H9 (cell line): ENCODE measurements at regions not wholly inside any gene's neighbourhood (a gene's known extent, or its start where the extent isn't known, plus 50 kb on each side); places are given as distances from the start of the nearest gene placed in this dataset.

Source experiments
- DNase-seq: peaks from one replicate; pipeline ENCODE4 v3.0.0-alpha.2; 2017
- H2AFZ ChIP-seq: one replicate; pipeline ENCODE4 v1.6.1; 2013; ENCODE audit warnings: mild to moderate bottlenecking, low read length, control low read depth, moderate library complexity
- H2AK5ac ChIP-seq: 2 replicates; pipeline ENCODE4 v1.6.1; 2013; ENCODE audit warnings: low read length, control low read depth, mixed read lengths; ENCODE audit not compliant: insufficient read length
- H2BK120ac ChIP-seq: one replicate; pipeline ENCODE4 v1.6.1; 2013; ENCODE audit warnings: low read depth, mild to moderate bottlenecking, low read length, control low read depth, inconsistent platforms; ENCODE audit not compliant: poor library complexity, severe bottlenecking
- H2BK12ac ChIP-seq: 2 replicates; pipeline ENCODE4 v1.6.1; 2013; ENCODE audit warnings: low read length, control low read depth, mixed read lengths, low read depth; ENCODE audit not compliant: insufficient read length
- H2BK15ac ChIP-seq: 2 replicates; pipeline ENCODE4 v1.6.1; 2013; ENCODE audit warnings: low read depth, low read length, control low read depth
- H2BK20ac ChIP-seq: one replicate; pipeline ENCODE4 v1.6.1; 2013; ENCODE audit warnings: low read depth, mild to moderate bottlenecking, low read length, control low read depth, inconsistent platforms; ENCODE audit not compliant: poor library complexity, severe bottlenecking
- H2BK5ac ChIP-seq: 2 replicates; pipeline ENCODE4 v1.6.1; 2013; ENCODE audit warnings: low read length, control low read depth, mixed read lengths; ENCODE audit not compliant: insufficient read length
- H3K14ac ChIP-seq: 2 replicates; pipeline ENCODE4 v1.6.1; 2013; ENCODE audit warnings: low read length, control low read depth; ENCODE audit not compliant: insufficient read depth
- H3K18ac ChIP-seq: 2 replicates; pipeline ENCODE4 v1.6.1; 2013; ENCODE audit warnings: low read depth, mild to moderate bottlenecking, mixed read lengths, low read length, control low read depth; ENCODE audit not compliant: insufficient read length
- H3K23ac ChIP-seq: 2 replicates; pipeline ENCODE4 v1.6.1; 2013; ENCODE audit warnings: low read length, control low read depth, mixed read lengths, low read depth; ENCODE audit not compliant: insufficient read length
- H3K23me2 ChIP-seq: 2 replicates; pipeline ENCODE4 v1.6.1; 2013; ENCODE audit warnings: low read depth, mild to moderate bottlenecking, mixed read lengths, low read length, control low read depth; ENCODE audit not compliant: insufficient read length, poor library complexity, severe bottlenecking
- H3K27ac ChIP-seq: 2 replicates; pipeline ENCODE4 v1.5.1; 2013; ENCODE audit warnings: low read length, control low read depth, mixed read lengths, low read depth; ENCODE audit not compliant: insufficient read length
- H3K27me3 ChIP-seq: 2 replicates; pipeline ENCODE4 v1.6.1; 2013; ENCODE audit warnings: low read length, control low read depth, inconsistent platforms; ENCODE audit not compliant: insufficient read depth
- H3K4ac ChIP-seq: 2 replicates; pipeline ENCODE4 v1.6.1; 2013; ENCODE audit warnings: low read depth, mild to moderate bottlenecking, control low read depth, inconsistent platforms, low read length, moderate library complexity
- H3K4me1 ChIP-seq: 2 replicates; pipeline ENCODE4 v1.6.1; 2013; ENCODE audit warnings: low read length, control low read depth, inconsistent platforms; ENCODE audit not compliant: insufficient read depth
- H3K4me2 ChIP-seq: 2 replicates; pipeline ENCODE4 v1.6.1; 2013; ENCODE audit warnings: low read length, control low read depth, mixed read lengths; ENCODE audit not compliant: insufficient read length, insufficient read depth
- H3K56ac ChIP-seq: 2 replicates; pipeline ENCODE4 v1.6.1; 2013; ENCODE audit warnings: low read depth, mild to moderate bottlenecking, mixed read lengths, low read length, control low read depth; ENCODE audit not compliant: insufficient read length
- H3K79me1 ChIP-seq: 2 replicates; pipeline ENCODE4 v1.6.1; 2013; ENCODE audit warnings: low read depth, mild to moderate bottlenecking, moderate library complexity, low read length, control low read depth, inconsistent platforms; ENCODE audit not compliant: insufficient read depth, poor library complexity, severe bottlenecking
- H3K79me2 ChIP-seq: 2 replicates; pipeline ENCODE4 v1.6.1; 2013; ENCODE audit warnings: low read length, control low read depth, inconsistent platforms; ENCODE audit not compliant: insufficient read depth
- H3K9ac ChIP-seq: 2 replicates; pipeline ENCODE4 v1.6.1; 2013; ENCODE audit warnings: low read length, control low read depth, mixed read lengths; ENCODE audit not compliant: insufficient read length; ENCODE audit errors: extremely low read depth
- H3K9me3 ChIP-seq: one replicate; pipeline ENCODE4 v1.6.1; 2013; ENCODE audit warnings: low read depth, low read length, inconsistent platforms; ENCODE audit not compliant: control insufficient read depth
- H3T11ph ChIP-seq: one replicate; pipeline ENCODE4 v1.6.1; 2013; ENCODE audit warnings: mild to moderate bottlenecking, low read length, control low read depth, inconsistent platforms
- H4K20me1 ChIP-seq: one replicate; pipeline ENCODE4 v1.6.1; 2013; ENCODE audit not compliant: control insufficient read depth, insufficient read length, insufficient read depth
- H4K5ac ChIP-seq: 2 replicates; pipeline ENCODE4 v1.6.1; 2013; ENCODE audit warnings: low read depth, mild to moderate bottlenecking, mixed read lengths, low read length, control low read depth; ENCODE audit not compliant: insufficient read length
- H4K8ac ChIP-seq: replicated peaks from 2 replicates; pipeline ENCODE4 v1.6.1; 2013; ENCODE audit warnings: low read length, control low read depth, mixed read lengths, low read depth; ENCODE audit not compliant: insufficient read length
- H4K91ac ChIP-seq: 2 replicates; pipeline ENCODE4 v1.6.1; 2013; ENCODE audit warnings: low read depth, mild to moderate bottlenecking, moderate library complexity, mixed read lengths, low read length, control low read depth; ENCODE audit not compliant: insufficient read length
- H3K27ac Mint-ChIP-seq, 3 experiments: 2 replicates in 2 of 3; 3 replicates in 1 of 3; pipeline ENCODE4 v1.8.0; 2020 to 2021; ENCODE audit warnings: mixed read lengths in 3 of 3, mild to moderate bottlenecking in 1 of 3, moderate library complexity in 1 of 3
- H3K27me3 Mint-ChIP-seq: 2 replicates; pipeline ENCODE4 v1.8.0; 2021; ENCODE audit warnings: low read depth, mild to moderate bottlenecking, moderate library complexity, mixed read lengths
- H3K36me3 Mint-ChIP-seq, 3 experiments: 2 replicates in 2 of 3; 3 replicates in 1 of 3; pipeline ENCODE4 v1.8.0; 2020 to 2021; ENCODE audit warnings: low read depth in 3 of 3, mixed read lengths in 3 of 3; ENCODE audit not compliant: insufficient read depth in 1 of 3
- H3K4me1 Mint-ChIP-seq, 2 experiments: 2 replicates each; pipeline ENCODE4 v1.8.0; 2020; ENCODE audit warnings: mixed read lengths in 2 of 2
- H3K4me3 Mint-ChIP-seq, 2 experiments: 2 replicates in 1 of 2; 3 replicates in 1 of 2; pipeline ENCODE4 v1.8.0; 2020 to 2021; ENCODE audit warnings: mild to moderate bottlenecking in 2 of 2, mixed read lengths in 2 of 2, moderate library complexity in 1 of 2
- H3K9me3 Mint-ChIP-seq, 2 experiments: 2 replicates in 1 of 2; 3 replicates in 1 of 2; pipeline ENCODE4 v1.8.0; 2020; ENCODE audit warnings: mild to moderate bottlenecking in 2 of 2, mixed read lengths in 2 of 2, moderate library complexity in 1 of 2
- WGBS: extraction: QIAGEN DNeasy Blood & Tissue Kit; methylation state at CpG from one replicate; pipeline ENCODE4 v1.1.7; 2013; ENCODE audit warnings: missing lambda C conversion rate, low lambda C conversion rate, mixed read lengths; ENCODE audit not compliant: insufficient read length; ENCODE audit errors: extremely low coverage; 5-methylcytosine and 5-hydroxymethylcytosine counted together
- TF ChIP-seq, protein P1 (sequence below): fragments of 200-600 bp; sonication (generic); conservative IDR thresholded peaks from 3 replicates; pipeline ENCODE4 v1.8.0; 2021; ENCODE audit warnings: antibody characterized with exemption, mild to moderate bottlenecking

DNA sequence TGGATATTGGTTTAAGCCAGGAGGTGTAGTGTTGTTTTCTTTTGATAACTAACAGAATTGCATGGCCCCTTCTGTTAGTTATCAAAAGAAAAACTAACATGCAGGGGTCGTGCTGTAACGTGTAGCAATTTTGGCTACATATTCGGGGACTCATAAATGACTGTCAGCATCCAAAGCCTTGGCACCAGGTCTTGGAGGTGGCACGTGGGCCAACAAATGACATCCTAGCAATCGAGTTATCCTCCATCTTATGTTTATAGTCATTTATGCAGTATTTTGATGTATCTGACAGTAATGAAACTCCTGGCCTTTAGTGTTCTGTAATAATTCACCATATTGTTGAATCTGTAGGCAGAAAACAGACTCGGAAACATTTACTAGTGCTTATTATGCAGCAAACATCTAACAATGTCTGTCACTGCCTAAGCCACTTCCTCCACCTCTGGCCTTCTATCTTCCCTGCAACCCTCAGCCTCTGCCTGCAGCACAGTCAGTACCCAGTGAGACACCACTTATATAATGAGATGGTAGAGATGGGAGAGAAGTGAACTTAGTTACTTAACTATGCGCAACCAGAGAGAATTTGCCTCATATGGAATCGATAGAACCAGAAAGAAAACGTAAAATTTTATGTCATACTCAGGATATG is 184.6 kb downstream of the AEBP2 start:
- no peak overlapping the region for H3K27ac ChIP-seq
- H3K4ac ChIP-seq, result no peak overlapping the region
- no peak for DNase-seq
- no peak overlapping the region for H2BK20ac ChIP-seq
- H3K14ac ChIP-seq, result no peak overlapping the region
- H3T11ph ChIP-seq, result no peak overlapping the region
- no peak overlapping the region for H2AK5ac ChIP-seq
- H3K27me3 ChIP-seq, result no peaks in the 10 kb centered on the region
- H3K9me3 ChIP-seq, result no peaks in the 10 kb centered on the region
- no peak overlapping the region for H3K23ac ChIP-seq
- Mint-ChIP-seq H3K9me3 (peaks cover 0 to 3% of the 10 kb centered on the region in 2 experiments; a peak in 2 of 5 replicates), H3K27me3 (no peaks in the 10 kb centered on the region), H3K4me1 (peaks cover 5 to 6% of the 10 kb centered on the region in 2 experiments), H3K4me3 (no peak overlapping the region), H3K27ac (no peak overlapping the region; a peak in 1 of 7 replicates), H3K36me3 (peaks cover 0 to 5% (median 2%) of the 10 kb centered on the region in 3 experiments; a peak in 4 of 7 replicates)
- TF ChIP-seq, protein P1, sequence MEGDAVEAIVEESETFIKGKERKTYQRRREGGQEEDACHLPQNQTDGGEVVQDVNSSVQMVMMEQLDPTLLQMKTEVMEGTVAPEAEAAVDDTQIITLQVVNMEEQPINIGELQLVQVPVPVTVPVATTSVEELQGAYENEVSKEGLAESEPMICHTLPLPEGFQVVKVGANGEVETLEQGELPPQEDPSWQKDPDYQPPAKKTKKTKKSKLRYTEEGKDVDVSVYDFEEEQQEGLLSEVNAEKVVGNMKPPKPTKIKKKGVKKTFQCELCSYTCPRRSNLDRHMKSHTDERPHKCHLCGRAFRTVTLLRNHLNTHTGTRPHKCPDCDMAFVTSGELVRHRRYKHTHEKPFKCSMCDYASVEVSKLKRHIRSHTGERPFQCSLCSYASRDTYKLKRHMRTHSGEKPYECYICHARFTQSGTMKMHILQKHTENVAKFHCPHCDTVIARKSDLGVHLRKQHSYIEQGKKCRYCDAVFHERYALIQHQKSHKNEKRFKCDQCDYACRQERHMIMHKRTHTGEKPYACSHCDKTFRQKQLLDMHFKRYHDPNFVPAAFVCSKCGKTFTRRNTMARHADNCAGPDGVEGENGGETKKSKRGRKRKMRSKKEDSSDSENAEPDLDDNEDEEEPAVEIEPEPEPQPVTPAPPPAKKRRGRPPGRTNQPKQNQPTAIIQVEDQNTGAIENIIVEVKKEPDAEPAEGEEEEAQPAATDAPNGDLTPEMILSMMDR, result no peak
- no peak overlapping the region for H2AFZ ChIP-seq
- H4K20me1 ChIP-seq, result no peaks in the 10 kb centered on the region
- H4K5ac ChIP-seq, result no peak overlapping the region
- H3K4me1 ChIP-seq, result peaks cover 2% of the 10 kb centered on the region; the same call in 1 of the 2 replicates
- H4K91ac ChIP-seq, result no peak overlapping the region
- no peak overlapping the region for H2BK5ac ChIP-seq
- H4K8ac ChIP-seq, result no peak overlapping the region
- WGBS, result no CpG with 5 or more reads among the region's 9 CpGs
- H2BK12ac ChIP-seq, result no peak overlapping the region
- no peak overlapping the region for H2BK120ac ChIP-seq
- no peaks in the 10 kb centered on the region for H3K79me2 ChIP-seq
- H3K18ac ChIP-seq, result no peak overlapping the region
- H2BK15ac ChIP-seq, result no peak overlapping the region
- H3K23me2 ChIP-seq, result no peaks in the 10 kb centered on the region
- no peak overlapping the region for H3K4me2 ChIP-seq
- no peaks in the 10 kb centered on the region for H3K79me1 ChIP-seq
- no peak overlapping the region for H3K56ac ChIP-seq
- H3K9ac ChIP-seq, result no peak overlapping the region
